HepG2 (cell line): ENCODE measurements at regions not wholly inside any gene's neighbourhood (a gene's known extent, or its start where the extent isn't known, plus 50 kb on each side); places are given as distances from the start of the nearest gene placed in this dataset.

Experiments
- ATF1 ChIP-seq: IDR thresholded peaks from 2 replicates; pipeline ENCODE4 v1.6.1; 2016; ENCODE audit warnings: mild to moderate bottlenecking, control low read depth
- CBX1 ChIP-seq: IDR thresholded peaks from one replicate; pipeline ENCODE4 v1.6.1; 2016; ENCODE audit warnings: antibody characterized with exemption, low read depth
- HDAC6 ChIP-seq: fragments of 200-600 bp; sonication (generic); IDR thresholded peaks from 2 replicates; pipeline ENCODE4 v1.7.0; 2017; ENCODE audit warnings: mild to moderate bottlenecking, antibody characterized with exemption, low read length, low read depth
- PITX1 ChIP-seq: sonication (generic); formaldehyde crosslinking; IDR thresholded peaks from 2 replicates; pipeline ENCODE4 v1.5.1; 2020; ENCODE audit warnings: mild to moderate bottlenecking, missing genetic modification reagents
- POLR2A ChIP-seq, 2 experiments: IDR thresholded peaks; 2 replicates each; pipeline ENCODE4 v1.6.1; 2011; ENCODE audit warnings: low read depth in 2 of 2, low read length in 2 of 2, mild to moderate bottlenecking in 1 of 2, moderate library complexity in 1 of 2; ENCODE audit not compliant: insufficient read depth in 1 of 2
- TCF7L2 ChIP-seq: IDR thresholded peaks from 2 replicates; pipeline ENCODE4 v1.6.1; 2011; ENCODE audit warnings: mild to moderate bottlenecking, low read depth, low read length, moderate library complexity
- ZBTB21 ChIP-seq: sonication (generic); formaldehyde crosslinking; IDR thresholded peaks from 2 replicates; pipeline ENCODE4 v1.4.0; 2020; ENCODE audit warnings: missing genetic modification reagents
- ZNF224 ChIP-seq: sonication (generic); formaldehyde crosslinking; IDR thresholded peaks from 2 replicates; pipeline ENCODE4 v1.5.0; 2020; ENCODE audit warnings: mild to moderate bottlenecking, missing genetic modification reagents
- ZNF274 ChIP-seq: sonication (generic); formaldehyde crosslinking; IDR thresholded peaks from 2 replicates; pipeline ENCODE4 v1.5.1; 2020; ENCODE audit warnings: mild to moderate bottlenecking, missing genetic modification reagents
- ZNF580 ChIP-seq: IDR thresholded peaks from 2 replicates; pipeline ENCODE4 v1.6.1; 2016; ENCODE audit warnings: low read depth, borderline replicate concordance
- TF ChIP-seq, protein P1 (sequence below): sonication (generic); formaldehyde crosslinking; IDR thresholded peaks from 2 replicates; pipeline ENCODE4 v1.5.1; 2020; ENCODE audit warnings: mild to moderate bottlenecking, missing genetic modification reagents
- TF ChIP-seq, protein P2 (sequence below): sonication (generic); formaldehyde crosslinking; IDR thresholded peaks from 2 replicates; pipeline ENCODE4 v1.8.1; 2023; ENCODE audit warnings: mild to moderate bottlenecking, moderate library complexity, missing genetic modification reagents

DNA sequence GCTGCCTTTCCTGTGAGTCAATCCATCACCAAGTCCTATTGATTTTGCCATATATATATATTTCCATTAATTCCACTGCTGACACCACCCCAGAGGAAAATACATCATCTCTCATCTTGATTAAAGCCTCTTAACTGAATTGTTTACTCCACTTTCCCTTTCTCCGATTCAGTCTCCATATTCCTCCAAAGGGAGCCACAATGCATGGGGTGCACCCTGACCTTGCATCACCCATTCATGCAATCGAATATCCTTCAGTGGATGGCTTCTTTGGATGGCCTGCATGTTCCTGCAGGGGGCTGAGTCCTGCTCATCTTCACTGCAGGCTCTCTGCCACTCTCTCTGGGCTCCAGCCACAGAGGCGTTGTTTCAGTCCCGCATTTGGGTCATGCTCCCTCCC lies 231.0 kb downstream of the SNX18 start:
- TF ChIP-seq ZNF580 (CRISPR knock-in tag): no peak
- TF ChIP-seq ZBTB21 (CRISPR knock-in tag): no peak
- no peak for TF ChIP-seq ZNF224
- TF ChIP-seq, protein P1, sequence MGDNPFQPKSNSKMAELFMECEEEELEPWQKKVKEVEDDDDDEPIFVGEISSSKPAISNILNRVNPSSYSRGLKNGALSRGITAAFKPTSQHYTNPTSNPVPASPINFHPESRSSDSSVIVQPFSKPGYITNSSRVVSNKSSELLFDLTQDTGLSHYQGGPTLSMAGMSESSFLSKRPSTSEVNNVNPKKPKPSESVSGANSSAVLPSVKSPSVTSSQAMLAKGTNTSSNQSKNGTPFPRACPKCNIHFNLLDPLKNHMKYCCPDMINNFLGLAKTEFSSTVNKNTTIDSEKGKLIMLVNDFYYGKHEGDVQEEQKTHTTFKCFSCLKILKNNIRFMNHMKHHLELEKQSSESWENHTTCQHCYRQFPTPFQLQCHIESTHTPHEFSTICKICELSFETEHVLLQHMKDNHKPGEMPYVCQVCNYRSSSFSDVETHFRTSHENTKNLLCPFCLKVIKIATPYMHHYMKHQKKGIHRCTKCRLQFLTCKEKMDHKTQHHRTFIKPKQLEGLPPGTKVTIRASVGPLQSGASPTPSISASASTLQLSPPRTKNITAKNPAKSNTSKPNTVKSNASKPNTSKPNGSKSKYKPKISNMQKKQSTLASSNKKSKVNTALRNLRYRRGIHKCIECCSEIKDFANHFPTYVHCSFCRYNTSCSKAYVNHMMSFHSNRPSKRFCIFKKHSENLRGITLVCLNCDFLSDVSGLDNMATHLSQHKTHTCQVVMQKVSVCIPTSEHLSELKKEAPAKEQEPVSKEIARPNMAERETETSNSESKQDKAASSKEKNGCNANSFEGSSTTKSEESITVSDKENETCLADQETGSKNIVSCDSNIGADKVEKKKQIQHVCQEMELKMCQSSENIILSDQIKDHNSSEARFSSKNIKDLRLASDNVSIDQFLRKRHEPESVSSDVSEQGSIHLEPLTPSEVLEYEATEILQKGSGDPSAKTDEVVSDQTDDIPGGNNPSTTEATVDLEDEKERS (CRISPR knock-in tag): no peak
- TF ChIP-seq ZNF274: no peak
- TF ChIP-seq POLR2A (IDR thresholded peaks at IDR 0.05; ENCODE audit: insufficient read depth in 1 of 2, low read depth in 2 of 2, low read length in 2 of 2): no peak
- no peak for TF ChIP-seq TCF7L2
- TF ChIP-seq CBX1: no peak
- no peak for TF ChIP-seq PITX1 (CRISPR knock-in tag)
- TF ChIP-seq, protein P2, sequence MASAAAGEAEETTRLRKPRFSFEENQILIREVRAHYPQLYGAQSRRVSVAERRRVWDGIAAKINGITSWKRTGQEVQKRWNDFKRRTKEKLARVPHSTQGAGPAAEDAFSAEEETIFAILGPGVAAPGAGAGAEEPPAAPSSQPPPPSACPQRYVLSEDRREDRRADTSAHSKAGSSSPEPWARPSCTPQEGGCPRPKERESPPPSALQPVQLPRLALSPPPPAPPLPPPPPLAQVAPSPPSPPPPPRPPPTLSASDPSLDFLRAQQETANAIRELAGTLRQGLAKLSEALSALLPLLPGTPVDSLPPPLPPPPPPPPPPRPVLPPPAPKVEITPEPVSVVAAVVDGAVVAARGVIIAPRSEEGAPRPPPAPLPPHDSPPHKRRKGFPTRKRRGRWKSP (CRISPR knock-in tag): no peak
- TF ChIP-seq HDAC6: no peak
- TF ChIP-seq ATF1 (CRISPR knock-in tag): no peak
